ENCODE measurements at regions not wholly inside any gene's neighbourhood (a gene's known extent, or its start where the extent isn't known, plus 50 kb on each side); places are given as distances from the start of the nearest gene placed in this dataset.

DNA sequence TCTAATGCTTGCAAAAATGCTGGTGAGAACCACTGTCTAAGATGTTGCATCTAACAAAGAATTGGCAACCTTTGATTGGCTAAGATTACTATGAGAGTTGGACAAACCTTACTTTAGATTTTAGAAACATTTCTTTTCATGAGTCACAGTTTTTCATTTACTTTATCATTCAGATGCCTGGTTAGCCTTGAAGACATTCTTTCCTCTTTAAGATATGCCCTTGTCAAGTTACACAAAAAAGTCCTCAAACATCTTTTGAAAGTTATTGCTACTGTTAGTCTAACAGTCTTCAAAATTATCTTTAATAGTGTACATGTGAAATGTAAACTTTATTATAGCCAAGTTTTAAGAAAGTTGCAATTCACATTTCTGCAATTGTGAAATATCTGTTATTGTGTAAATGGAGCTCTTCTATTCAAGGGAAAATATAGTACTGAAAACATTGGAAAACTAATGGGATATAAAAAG lies 276.3 kb downstream of the RND3 start:
- TF ChIP-seq, protein P1, sequence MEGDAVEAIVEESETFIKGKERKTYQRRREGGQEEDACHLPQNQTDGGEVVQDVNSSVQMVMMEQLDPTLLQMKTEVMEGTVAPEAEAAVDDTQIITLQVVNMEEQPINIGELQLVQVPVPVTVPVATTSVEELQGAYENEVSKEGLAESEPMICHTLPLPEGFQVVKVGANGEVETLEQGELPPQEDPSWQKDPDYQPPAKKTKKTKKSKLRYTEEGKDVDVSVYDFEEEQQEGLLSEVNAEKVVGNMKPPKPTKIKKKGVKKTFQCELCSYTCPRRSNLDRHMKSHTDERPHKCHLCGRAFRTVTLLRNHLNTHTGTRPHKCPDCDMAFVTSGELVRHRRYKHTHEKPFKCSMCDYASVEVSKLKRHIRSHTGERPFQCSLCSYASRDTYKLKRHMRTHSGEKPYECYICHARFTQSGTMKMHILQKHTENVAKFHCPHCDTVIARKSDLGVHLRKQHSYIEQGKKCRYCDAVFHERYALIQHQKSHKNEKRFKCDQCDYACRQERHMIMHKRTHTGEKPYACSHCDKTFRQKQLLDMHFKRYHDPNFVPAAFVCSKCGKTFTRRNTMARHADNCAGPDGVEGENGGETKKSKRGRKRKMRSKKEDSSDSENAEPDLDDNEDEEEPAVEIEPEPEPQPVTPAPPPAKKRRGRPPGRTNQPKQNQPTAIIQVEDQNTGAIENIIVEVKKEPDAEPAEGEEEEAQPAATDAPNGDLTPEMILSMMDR (IDR thresholded peaks at IDR 0.05; ENCODE audit: low read depth, low read length): no peak
- no peak for TF ChIP-seq EZH2phosphoT487 (IDR thresholded peaks at IDR 0.05; ENCODE audit: low read depth)
